Endothelial cell of umbilical vein (primary cell): ENCODE measurements at regions not wholly inside any gene's neighbourhood (a gene's known extent, or its start where the extent isn't known, plus 50 kb on each side); places are given as distances from the start of the nearest gene placed in this dataset.

ENCODE experiments used
- BruUV-seq: library from RNA; stranded (reverse); fragments of 400-500 nt; replicated peaks from 2 replicates; lab custom pipeline; 2021; lab: Mats Ljungman, UMichigan
- CTCF ChIA-PET: fragments of 300-600, 350-600 bp; sonication (Branson Sonifier 250); formaldehyde crosslinking; loops from one replicate; lab custom pipeline; 2021; ENCODE audit warnings: antibody characterized with exemption, inconsistent platforms; lab: Charles Lee
- POLR2A ChIA-PET: fragments of 300-600, 350-600 bp; sonication (Branson Sonifier 250); formaldehyde crosslinking; loops from one replicate; lab custom pipeline; 2021; ENCODE audit warnings: antibody characterized with exemption, inconsistent platforms; lab: Charles Lee
- DNase-seq: peaks from one replicate; pipeline ENCODE4 v3.0.0-alpha.2; 2011; ENCODE audit warnings: low read depth, low spot score
- FAIRE-seq: peaks from 2 replicates; lab custom pipeline; 2011; peaks lifted over from hg19 to GRCh38; lab: Jason Lieb, UNC
- H2AFZ ChIP-seq: 2 replicates; pipeline ENCODE4 v1.6.0; 2012; ENCODE audit warnings: low read depth, low read length, control low read depth, inconsistent platforms
- H3K27ac ChIP-seq: 2 replicates; pipeline ENCODE4 v1.5.1; 2011; ENCODE audit warnings: low read depth, mild to moderate bottlenecking, control low read depth, low read length, moderate library complexity; ENCODE audit not compliant: insufficient read depth
- H3K27me3 ChIP-seq, 2 experiments: 2 replicates each; pipeline versions ENCODE4 v1.6.0 to v1.6.1; 2011; ENCODE audit warnings: low read length in 2 of 2, mixed read lengths in 1 of 2; ENCODE audit not compliant: control insufficient read depth in 2 of 2, insufficient read depth in 2 of 2
- H3K36me3 ChIP-seq, 2 experiments: 2 replicates in 1 of 2; 3 replicates in 1 of 2; pipeline ENCODE4 v1.5.1; 2011; ENCODE audit warnings: low read length in 2 of 2, mild to moderate bottlenecking in 1 of 2, moderate library complexity in 1 of 2; ENCODE audit not compliant: control insufficient read depth in 2 of 2, insufficient read depth in 2 of 2; ENCODE audit errors: extremely low read depth in 1 of 2
- H3K4me1 ChIP-seq: 3 replicates; pipeline ENCODE4 v1.5.1; 2011; ENCODE audit warnings: mild to moderate bottlenecking, low read length; ENCODE audit not compliant: control insufficient read depth, insufficient read depth; ENCODE audit errors: extremely low read depth
- H3K4me2 ChIP-seq: 2 replicates; pipeline ENCODE4 v1.6.1; 2011; ENCODE audit warnings: low read length, control low read depth, mixed read lengths; ENCODE audit not compliant: insufficient read depth
- H3K4me3 ChIP-seq, 3 experiments: fragments of 200-600 bp in 1 of 3; sonication (generic), shearing (Covaris generic) in 1 of 3; replicated peaks in 1 of 3; 2 replicates each; pipeline ENCODE4 v1.5.1; 2011 to 2016; ENCODE audit warnings: control low read depth in 3 of 3, low read length in 3 of 3, mild to moderate bottlenecking in 2 of 3, inconsistent platforms in 1 of 3, low read depth in 1 of 3, moderate library complexity in 1 of 3; ENCODE audit not compliant: insufficient read depth in 1 of 3
- H3K79me2 ChIP-seq: 2 replicates; pipeline ENCODE4 v1.6.0; 2012; ENCODE audit warnings: low read length, inconsistent platforms; ENCODE audit not compliant: control insufficient read depth, insufficient read depth
- H3K9ac ChIP-seq: replicated peaks from 2 replicates; pipeline ENCODE3; 2011; ENCODE audit warnings: low read length, control low read depth; ENCODE audit not compliant: insufficient read depth; ENCODE audit errors: extremely low read depth
- H3K9me1 ChIP-seq: replicated peaks from 3 replicates; pipeline ENCODE4 v1.6.0; 2011; ENCODE audit warnings: mild to moderate bottlenecking, low read length; ENCODE audit not compliant: control insufficient read depth, insufficient read depth; ENCODE audit errors: extremely low read depth
- H3K9me3 ChIP-seq: replicated peaks from 2 replicates; pipeline ENCODE4 v1.5.1; 2012; ENCODE audit warnings: low read length, inconsistent platforms; ENCODE audit not compliant: control insufficient read depth, insufficient read depth
- H4K20me1 ChIP-seq: replicated peaks from 2 replicates; pipeline ENCODE3; 2011; ENCODE audit warnings: mild to moderate bottlenecking, low read length; ENCODE audit not compliant: control insufficient read depth, insufficient read depth; ENCODE audit errors: extremely low read depth
- GATA2 ChIP-seq: IDR thresholded peaks from 2 replicates; pipeline ENCODE4 v1.7.0; 2011; ENCODE audit warnings: low read depth, mild to moderate bottlenecking, moderate library complexity, mixed read lengths, low read length; ENCODE audit not compliant: insufficient read length, insufficient read depth
- MYC ChIP-seq: IDR thresholded peaks from one replicate; pipeline ENCODE4 v1.6.1; 2011; ENCODE audit warnings: mild to moderate bottlenecking, low read depth, low read length
- dilution Hi-C: fragments of 300-500 bp; cut with MboI; formaldehyde crosslinking; loops from one replicate; pipeline ENCODE4 v1.15.0; 2019; ENCODE audit warnings: low sequenced_read_pairs; ENCODE audit not compliant: extremely low pct_ligation_motif_present
- intact Hi-C: fragments of 100-400 bp; cut with micrococcal nuclease; formaldehyde crosslinking; loops from one replicate; pipeline ENCODE4 v1.10.0; 2022
- TF ChIP-seq, protein P1 (sequence below): IDR thresholded peaks from 2 replicates; pipeline ENCODE4 v1.6.1; 2011; ENCODE audit not compliant: insufficient read depth, insufficient read length

DNA sequence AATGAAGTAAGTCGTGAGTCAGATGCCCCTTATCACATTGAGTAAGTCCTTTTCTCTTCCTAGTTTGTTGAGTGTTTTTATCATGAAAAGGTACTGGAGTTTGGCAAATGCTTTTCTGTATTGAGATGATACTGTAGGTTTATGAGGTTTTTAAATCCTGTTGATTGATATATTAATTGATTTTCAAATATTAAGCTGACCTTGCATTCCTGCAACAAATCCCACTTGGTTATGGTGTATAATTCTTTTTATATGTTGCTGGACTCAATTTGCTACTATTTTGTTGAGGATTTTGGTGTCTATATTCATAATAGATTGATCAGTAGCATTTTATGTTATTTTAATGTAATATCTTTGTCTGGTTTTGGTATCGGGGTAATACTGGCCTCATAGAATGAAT, 81.0 kb upstream of the BNC2 start:
- no TSS peak for BruUV-seq

DNA sequence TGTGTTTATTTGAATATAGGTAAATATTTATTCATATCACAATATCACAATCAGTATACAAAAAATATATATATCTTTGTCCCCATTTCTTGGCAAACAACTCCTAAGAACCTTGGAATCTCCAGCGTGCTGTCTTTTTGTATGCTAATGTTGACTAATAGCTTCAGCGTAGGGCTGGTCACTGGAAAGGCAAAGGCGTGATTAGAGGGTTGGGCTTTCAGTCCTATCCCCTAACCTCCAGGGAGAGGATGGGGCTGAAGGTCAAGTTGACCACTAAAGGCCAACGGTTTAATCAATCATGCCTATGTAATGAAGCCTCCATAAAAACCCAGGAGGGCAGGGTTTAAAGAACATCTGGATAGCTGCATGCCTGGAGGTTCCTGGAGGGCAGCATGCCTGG, 79.6 kb upstream of the BNC2 start:
- DNase-seq (no peak), FAIRE-seq (no peak)
- H3K79me2 ChIP-seq, result no peaks in the 10 kb centered on the region
- no peak overlapping the region for H3K27ac ChIP-seq
- ChIA-PET CTCF (no interaction called here), POLR2A (no interaction called here)
- H3K4me2 ChIP-seq, result no peak overlapping the region
- no peak overlapping the region for H2AFZ ChIP-seq
- H4K20me1 ChIP-seq, result no peaks in the 10 kb centered on the region
- intact Hi-C loops, result no loop called here
- H3K4me1 ChIP-seq, result no peaks in the 10 kb centered on the region
- H3K4me3 ChIP-seq, result no peak overlapping the region
- H3K9ac ChIP-seq, result no peak overlapping the region
- H3K9me3 ChIP-seq, result no peaks in the 10 kb centered on the region
- H3K9me1 ChIP-seq, result no peaks in the 10 kb centered on the region
- dilution Hi-C loops, result no loop called here
- H3K27me3 ChIP-seq, result no peaks in the 10 kb centered on the region
- BruUV-seq, result no TSS peak
- TF ChIP-seq MYC, result no peak
- H3K36me3 ChIP-seq, result no peaks in the 10 kb centered on the region

More for the DNA sequence above, 81.0 kb upstream of the BNC2 start:
- Histone ChIP-seq H2AFZ (no peak overlapping the region), H3K9ac (no peak overlapping the region), H3K9me3 (no peaks in the 10 kb centered on the region), H3K9me1 (no peaks in the 10 kb centered on the region), H3K4me1 (no peaks in the 10 kb centered on the region), H3K4me2 (no peak overlapping the region), H3K27ac (no peak overlapping the region), H3K79me2 (no peaks in the 10 kb centered on the region), H3K4me3 (no peak overlapping the region), H3K27me3 (no peaks in the 10 kb centered on the region), H3K36me3 (no peaks in the 10 kb centered on the region), H4K20me1 (no peaks in the 10 kb centered on the region)
- ChIA-PET POLR2A (no interaction called here), CTCF (interaction anchor here (0.6 kb wide), 1 partner anchor 27 kb away, joined by 3 read pairs; no protein-coding TSS in a partner anchor)
- DNase-seq (no peak), FAIRE-seq (no peak)
- intact Hi-C loops, result no loop called here
- TF ChIP-seq GATA2, result no peak
- TF ChIP-seq, protein P1, sequence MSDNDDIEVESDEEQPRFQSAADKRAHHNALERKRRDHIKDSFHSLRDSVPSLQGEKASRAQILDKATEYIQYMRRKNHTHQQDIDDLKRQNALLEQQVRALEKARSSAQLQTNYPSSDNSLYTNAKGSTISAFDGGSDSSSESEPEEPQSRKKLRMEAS, result no peak
- dilution Hi-C loops, result no loop called here
